ENCODE measurements at regions not wholly inside any gene's neighbourhood (a gene's known extent, or its start where the extent isn't known, plus 50 kb on each side); places are given as distances from the start of the nearest gene placed in this dataset.

DNA sequence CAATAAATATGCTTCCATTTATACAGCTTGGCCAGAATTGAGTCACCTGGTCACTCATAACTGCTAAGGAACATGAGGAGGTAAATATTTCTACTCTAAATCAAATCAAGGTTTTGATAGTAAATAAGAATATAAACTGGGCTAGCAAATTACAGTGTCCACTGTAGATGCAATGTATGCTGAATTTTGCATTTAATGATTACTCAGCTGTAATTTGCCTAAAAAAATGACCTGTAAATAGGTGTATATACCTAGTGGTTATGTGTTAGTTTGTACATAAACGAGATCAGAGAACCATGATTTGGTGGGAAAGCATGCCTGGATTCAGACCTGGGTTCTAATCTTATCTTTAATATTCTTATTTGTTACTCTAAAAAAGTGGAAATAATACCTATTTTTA is 76.6 kb upstream of the CNTN1 start:
- ATAC-seq (replicated peaks) (no peak), DNase-seq (no peak)
- Mint-ChIP-seq H3K27ac (no peak overlapping the region), H3K9me3 (no peaks in the 10 kb centered on the region), H3K4me1 (peaks cover 3 to 6% of the 10 kb centered on the region in 2 donors), H3K36me3 (no peaks in the 10 kb centered on the region), H3K4me3 (no peak overlapping the region), H3K27me3 (peaks cover 0 to 4% of the 10 kb centered on the region in 2 donors)

DNA sequence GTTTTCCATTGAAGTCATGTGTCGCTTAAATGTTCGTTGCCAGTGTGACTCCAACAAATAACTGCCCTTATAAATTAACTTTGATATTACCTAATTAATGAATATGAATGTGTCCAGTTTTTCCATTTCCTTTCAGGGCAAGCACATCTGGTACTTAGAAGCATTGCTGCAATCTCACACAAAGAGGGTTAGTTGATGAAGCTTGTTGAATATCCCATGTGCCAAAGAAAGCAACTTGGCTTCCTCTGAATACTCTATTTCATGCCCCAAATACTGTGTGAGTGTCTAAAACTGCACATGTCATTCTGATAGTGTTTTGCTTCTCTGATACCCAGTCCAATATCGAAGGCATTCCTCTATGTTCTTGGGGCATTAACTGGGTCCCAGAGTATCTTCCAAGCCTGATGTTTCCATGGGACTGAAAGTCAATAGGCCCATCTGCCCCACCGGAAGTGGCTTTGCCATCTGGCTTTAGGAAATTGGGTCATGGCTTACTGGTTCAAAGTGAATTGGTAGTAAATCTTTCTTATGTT is 75.8 kb upstream of the CNTN1 start:
- H3K36me3 Mint-ChIP-seq, result no peaks in the 10 kb centered on the region
- H3K4me3 Mint-ChIP-seq, result no peak overlapping the region
- ATAC-seq (replicated peaks) (no peak), DNase-seq (no peak)
- H3K4me1 Mint-ChIP-seq, result peaks cover 3 to 6% of the 10 kb centered on the region in 2 donors
- H3K27ac Mint-ChIP-seq, result no peak overlapping the region
- peaks cover 0 to 4% of the 10 kb centered on the region in 2 donors for H3K27me3 Mint-ChIP-seq
- no peaks in the 10 kb centered on the region for H3K9me3 Mint-ChIP-seq

DNA sequence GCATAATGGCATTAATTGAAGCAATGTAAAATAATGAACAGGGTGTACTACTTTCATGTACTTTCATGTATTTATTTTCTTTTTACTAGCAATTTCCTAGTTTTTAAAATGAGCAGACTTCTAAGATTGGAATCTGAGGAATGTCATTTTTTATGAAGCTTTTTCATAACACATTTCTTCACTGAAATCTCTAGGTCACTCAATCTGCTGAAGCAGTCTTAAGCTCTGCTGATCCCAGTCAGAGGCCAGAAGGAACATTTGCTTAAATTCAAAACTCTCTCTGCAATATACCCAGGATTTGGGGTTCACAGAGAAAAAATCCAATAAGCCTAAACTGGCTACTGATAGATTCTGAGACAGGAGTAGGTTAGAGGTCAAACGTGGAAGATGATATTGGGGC is 73.6 kb upstream of the CNTN1 start:
- H3K9me3 Mint-ChIP-seq, result no peaks in the 10 kb centered on the region
- H3K4me3 Mint-ChIP-seq, result no peak overlapping the region
- H3K27me3 Mint-ChIP-seq, result peaks cover 1 to 6% of the 10 kb centered on the region in 2 donors
- no peaks in the 10 kb centered on the region for H3K36me3 Mint-ChIP-seq
- H3K27ac Mint-ChIP-seq, result no peak overlapping the region
- DNase-seq (no peak), ATAC-seq (replicated peaks) (no peak)
- peaks cover 3 to 6% of the 10 kb centered on the region in 2 donors for H3K4me1 Mint-ChIP-seq

DNA sequence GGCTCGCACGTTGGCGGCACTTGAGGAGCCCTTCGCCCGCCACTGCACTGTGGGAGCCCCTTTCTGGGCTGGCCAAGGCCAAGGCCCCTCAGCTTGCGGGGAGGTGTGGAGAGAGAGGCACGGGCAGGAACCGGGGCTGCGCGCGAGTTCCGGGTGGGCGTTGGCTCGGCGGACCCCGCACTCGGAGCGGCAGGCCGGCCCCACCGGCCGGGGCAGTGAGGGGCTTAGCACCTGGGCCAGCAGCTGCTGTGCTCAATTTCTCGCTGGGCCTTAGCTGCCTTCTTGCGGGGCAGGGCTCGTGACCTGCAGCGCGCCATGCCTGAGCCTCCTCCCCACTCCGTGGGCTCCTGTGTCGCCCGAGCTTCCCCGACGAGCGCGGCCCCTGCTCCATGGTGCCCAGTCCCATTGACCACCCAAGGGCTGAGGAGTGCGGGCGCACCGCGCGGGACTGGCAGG is 71.6 kb upstream of the CNTN1 start:
- H3K9me3 Mint-ChIP-seq, result no peaks in the 10 kb centered on the region
- ATAC-seq (replicated peaks), result no peak
- H3K27ac Mint-ChIP-seq, result no peak overlapping the region
- no peak for DNase-seq
- H3K4me3 Mint-ChIP-seq, result no peak overlapping the region
- peaks cover 6 to 11% of the 10 kb centered on the region in 2 donors for H3K27me3 Mint-ChIP-seq
- no peaks in the 10 kb centered on the region for H3K36me3 Mint-ChIP-seq
- H3K4me1 Mint-ChIP-seq, result peaks cover 0 to 2% of the 10 kb centered on the region in 2 donors

DNA sequence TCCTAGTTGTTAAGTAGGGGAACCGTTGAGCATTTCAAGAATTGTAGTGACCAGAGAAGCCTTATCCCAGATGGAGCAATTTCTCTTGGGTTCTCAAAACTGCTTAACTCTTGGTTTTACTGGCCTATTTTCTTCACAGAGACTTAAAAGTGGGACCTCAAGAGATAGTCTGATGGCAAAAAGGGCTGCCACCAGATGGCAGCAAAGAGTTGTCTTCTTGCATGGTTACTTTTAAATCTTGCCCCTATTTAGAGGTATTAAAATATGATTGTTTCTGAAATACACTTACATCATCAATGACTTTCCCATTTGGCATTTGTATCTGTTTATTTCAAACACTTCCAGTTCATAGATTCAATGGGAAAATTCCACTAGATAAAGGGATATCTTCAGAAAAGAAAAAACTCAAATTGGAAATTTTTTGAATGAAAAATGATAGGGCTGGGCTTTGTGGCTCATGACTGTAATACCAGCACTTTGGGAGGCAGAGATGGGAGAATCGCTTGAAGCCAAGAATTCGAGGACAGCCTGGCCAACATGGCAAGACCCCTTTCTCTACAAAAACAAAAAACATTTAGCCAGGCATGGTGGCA is 69.9 kb upstream of the CNTN1 start:
- H3K9me3 Mint-ChIP-seq, result no peaks in the 10 kb centered on the region
- no peak overlapping the region for H3K27ac Mint-ChIP-seq
- H3K4me1 Mint-ChIP-seq, result no peaks in the 10 kb centered on the region
- DNase-seq (no peak), ATAC-seq (replicated peaks) (peak in 1 of 2 donors; percentile 36)
- no peaks in the 10 kb centered on the region for H3K36me3 Mint-ChIP-seq
- no peak overlapping the region for H3K4me3 Mint-ChIP-seq
- H3K27me3 Mint-ChIP-seq, result peaks cover 6 to 11% of the 10 kb centered on the region in 2 donors

DNA sequence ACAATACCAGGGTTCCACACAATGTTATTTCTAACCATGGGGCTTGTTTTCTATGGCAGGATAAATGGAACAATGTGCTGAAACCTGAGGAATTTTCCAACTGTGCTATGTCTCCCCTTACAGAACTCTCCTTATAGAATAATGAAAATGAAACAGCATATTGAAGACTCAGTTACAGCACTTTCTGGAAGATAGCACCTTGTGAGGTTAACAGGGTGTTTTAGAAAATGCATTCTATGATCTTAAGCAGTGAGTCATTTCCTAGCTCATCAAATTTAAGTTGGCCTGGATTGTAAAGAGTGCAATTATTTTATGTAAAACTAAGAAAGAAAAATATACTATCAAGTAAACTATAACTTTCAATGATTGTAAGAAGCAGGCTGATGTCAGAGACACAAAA is 60.1 kb upstream of the CNTN1 start:
- Mint-ChIP-seq H3K4me3 (no peak overlapping the region), H3K27me3 (no peaks in the 10 kb centered on the region), H3K4me1 (no peaks in the 10 kb centered on the region), H3K27ac (no peak overlapping the region), H3K36me3 (no peaks in the 10 kb centered on the region), H3K9me3 (no peaks in the 10 kb centered on the region)
- no peak for ATAC-seq (replicated peaks)
- DNase-seq, result no peak

DNA sequence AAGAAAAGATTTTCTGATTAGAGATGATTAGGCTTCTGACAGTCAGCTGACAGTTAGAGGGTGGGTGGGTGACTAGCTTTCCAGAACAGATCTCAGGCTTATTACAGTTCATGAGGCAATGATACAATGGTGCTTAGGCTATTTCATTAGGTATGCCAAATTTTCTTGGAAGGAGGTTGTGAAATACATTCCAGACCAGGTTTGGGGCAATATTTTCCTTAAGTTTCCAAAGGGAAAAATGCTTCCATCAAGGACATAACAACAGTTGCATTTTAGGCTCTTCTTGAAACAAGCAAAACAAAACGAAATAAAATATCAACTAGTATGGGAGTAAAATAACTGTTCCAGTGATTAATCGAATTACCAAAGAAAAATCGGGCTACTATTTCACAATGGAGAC is 59.3 kb upstream of the CNTN1 start:
- ATAC-seq (replicated peaks) (no peak), DNase-seq (no peak)
- Mint-ChIP-seq H3K9me3 (no peaks in the 10 kb centered on the region), H3K27me3 (no peaks in the 10 kb centered on the region), H3K27ac (no peak overlapping the region), H3K4me3 (no peak overlapping the region), H3K4me1 (no peaks in the 10 kb centered on the region), H3K36me3 (no peaks in the 10 kb centered on the region)

DNA sequence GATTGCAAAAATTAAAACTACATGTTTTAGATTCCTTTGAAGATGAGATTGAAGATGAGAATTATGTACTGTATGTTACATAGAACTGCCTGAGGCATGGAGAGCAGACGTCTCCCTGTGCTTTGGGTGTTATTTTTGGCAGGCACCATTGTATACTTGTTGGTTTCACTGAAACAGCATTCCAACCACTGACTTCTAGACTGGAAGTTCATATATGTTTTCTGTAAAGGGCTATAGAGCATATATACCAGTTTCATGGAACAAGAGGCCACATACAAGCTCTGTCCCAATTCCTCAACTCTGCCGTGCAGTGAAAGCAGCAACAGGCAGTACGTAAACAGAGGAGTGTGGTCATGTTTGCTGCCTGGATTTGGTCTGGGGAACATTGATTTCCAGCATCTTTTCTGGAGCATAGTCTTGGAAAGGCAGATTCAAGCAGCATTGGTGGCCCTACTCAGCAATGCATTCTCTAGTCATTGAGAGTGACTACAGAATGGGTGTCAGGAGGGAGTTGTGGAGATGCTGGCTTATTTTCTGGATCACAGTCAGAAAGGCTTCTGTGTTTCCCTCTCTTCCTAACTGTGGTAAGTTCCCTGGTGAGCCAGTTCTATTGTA is 57.6 kb upstream of the CNTN1 start:
- Mint-ChIP-seq H3K4me1 (no peaks in the 10 kb centered on the region), H3K9me3 (peaks cover 0 to 5% of the 10 kb centered on the region in 2 donors), H3K27ac (no peak overlapping the region), H3K36me3 (no peaks in the 10 kb centered on the region), H3K4me3 (no peak overlapping the region), H3K27me3 (no peaks in the 10 kb centered on the region)
- DNase-seq, result no peak
- no peak for ATAC-seq (replicated peaks)

DNA sequence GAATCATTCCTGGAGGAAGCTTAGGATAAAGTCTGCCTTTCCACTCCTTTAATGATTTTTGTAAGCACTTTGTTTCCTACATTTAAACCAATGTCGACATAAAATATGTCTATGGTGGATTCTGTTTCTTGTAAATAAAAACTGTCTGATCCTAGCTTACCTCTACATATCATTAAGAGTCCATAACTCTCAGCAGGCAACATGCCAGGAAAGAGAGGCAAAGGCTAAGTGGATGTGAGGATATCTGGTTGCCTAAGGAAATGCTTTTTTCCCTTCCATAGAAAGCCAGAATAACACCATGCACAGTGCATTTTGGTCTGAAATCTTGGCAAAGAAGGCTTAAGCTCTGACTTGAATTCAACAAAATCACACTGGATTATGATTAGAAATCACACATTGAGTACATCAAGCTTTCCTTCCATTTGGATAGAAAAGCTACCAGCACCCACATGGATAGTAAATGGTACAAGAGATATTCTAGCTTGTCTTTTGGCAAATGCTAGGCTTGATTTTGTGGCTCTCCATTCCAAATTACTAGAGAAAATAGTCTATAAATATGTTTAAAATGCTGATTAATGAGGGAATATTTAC is 57.0 kb upstream of the CNTN1 start:
- Mint-ChIP-seq H3K27ac (no peak overlapping the region), H3K4me3 (no peak overlapping the region), H3K9me3 (peaks cover 2 to 7% of the 10 kb centered on the region in 2 donors), H3K36me3 (no peaks in the 10 kb centered on the region), H3K27me3 (no peaks in the 10 kb centered on the region), H3K4me1 (no peaks in the 10 kb centered on the region)
- no peak for DNase-seq
- ATAC-seq (replicated peaks), result no peak

Measured in stimulated activated naive B cell treated with anti-CD40 and anti-IgM and Interleukin-4, amounts not matched to agents 10 μg/mL and 1 μg/mL and 100 μg/mL, for 72 hours (primary cell).